Vagina (tissue), 2 donors: ENCODE measurements at regions not wholly inside any gene's neighbourhood (a gene's known extent, or its start where the extent isn't known, plus 50 kb on each side); places are given as distances from the start of the nearest gene placed in this dataset.
"Not testable (repeated sequence)": the region's sequence is repeated elsewhere in the genome, so short reads cannot be mapped to it uniquely, and the experiment has no call there.

Experiments
- DNase-seq, 2 donors: peaks; one replicate each; pipeline ENCODE4 v3.0.0-alpha.2; 2017; ENCODE audit errors: extremely low spot score in 2 of 2
- H3K27ac ChIP-seq: fragments of 200-600 bp; sonication (generic); one replicate; pipeline ENCODE4 v1.5.1; 2019
- H3K27me3 ChIP-seq: fragments of 200-600 bp; sonication (generic); one replicate; pipeline ENCODE4 v1.5.1; 2019
- H3K36me3 ChIP-seq, 2 donors: fragments of 200-600 bp; sonication (generic); one replicate each; pipeline ENCODE4 v1.5.1; 2017 to 2019
- H3K4me1 ChIP-seq: fragments of 200-600 bp; sonication (generic); one replicate; pipeline ENCODE4 v1.5.1; 2019
- H3K4me3 ChIP-seq, 2 donors: fragments of 200-600 bp; sonication (generic); 1 replicate in 1 of 2; 2 replicates in 1 of 2; pipeline ENCODE4 v1.5.1; 2016 to 2019
- H3K9me3 ChIP-seq: fragments of 200-600 bp; sonication (generic); one replicate; pipeline ENCODE4 v1.5.1; 2019
- CTCF ChIP-seq, 3 experiments: fragments of 450-650 bp in 2 of 3; fragments of 200-600 bp in 1 of 3; sonication (generic) in 1 of 3; IDR thresholded peaks; one replicate each; pipeline ENCODE4 v1.5.1; 2017 to 2019; ENCODE audit warnings: antibody characterized with exemption in 3 of 3, mild to moderate bottlenecking in 2 of 3, moderate library complexity in 2 of 3
- POLR2A ChIP-seq, 2 donors: fragments of 450-650 bp; IDR thresholded peaks; one replicate each; pipeline ENCODE4 v1.6.1; 2017; ENCODE audit warnings: antibody characterized with exemption in 2 of 2, mild to moderate bottlenecking in 2 of 2, moderate library complexity in 2 of 2
- POLR2AphosphoS5 ChIP-seq, 2 donors: sonication (generic); formaldehyde crosslinking; IDR thresholded peaks; one replicate each; pipeline ENCODE4 v1.9.0; 2017; ENCODE audit warnings: antibody characterized with exemption in 2 of 2, mild to moderate bottlenecking in 2 of 2, low read depth in 1 of 2; ENCODE audit not compliant: insufficient read depth in 1 of 2
- intact Hi-C: fragments of 100-400 bp; cut with DNase I; formaldehyde crosslinking; loops from one replicate; pipeline ENCODE4 v1.15.1; 2023

- no peaks in the 10 kb centered on the region for H3K27me3 ChIP-seq
- intact Hi-C loops = no loop called here
- no peak overlapping the region for H3K27ac ChIP-seq
- no peak overlapping the region for H3K4me3 ChIP-seq
- no peaks in the 10 kb centered on the region for H3K4me1 ChIP-seq
- no peak for DNase-seq
- no peaks in the 10 kb centered on the region for H3K36me3 ChIP-seq
- H3K9me3 ChIP-seq = no peaks in the 10 kb centered on the region
- TF ChIP-seq POLR2AphosphoS5 (IDR thresholded peaks at IDR 0.05; ENCODE audit: insufficient read depth in 1 of 2, low read depth in 1 of 2) (no peak), CTCF (IDR thresholded peaks at IDR 0.05) (no peak), POLR2A (IDR thresholded peaks at IDR 0.05) (no peak)
These were observed 505.3 kb downstream of the TTLL7 start for GRCh38 chr1:83493633-83494032.

- no peak for DNase-seq
- H3K4me1 ChIP-seq = no peaks in the 10 kb centered on the region
- no peaks in the 10 kb centered on the region for H3K36me3 ChIP-seq
- H3K9me3 ChIP-seq = no peaks in the 10 kb centered on the region
- no peak overlapping the region for H3K4me3 ChIP-seq
- TF ChIP-seq CTCF (IDR thresholded peaks at IDR 0.05) (no peak), POLR2A (IDR thresholded peaks at IDR 0.05) (no peak), POLR2AphosphoS5 (IDR thresholded peaks at IDR 0.05; ENCODE audit: insufficient read depth in 1 of 2, low read depth in 1 of 2) (no peak)
- intact Hi-C loops = no loop called here
- H3K27ac ChIP-seq = no peak overlapping the region
- H3K27me3 ChIP-seq = no peaks in the 10 kb centered on the region
These were observed 507.0 kb downstream of the TTLL7 start for GRCh38 chr1:83491930-83492329.

GRCh38 chr1:83490988-83491387, 507.9 kb downstream of the TTLL7 start:
- intact Hi-C loops = no loop called here
- no peaks in the 10 kb centered on the region for H3K27me3 ChIP-seq
- no peaks in the 10 kb centered on the region for H3K36me3 ChIP-seq
- no peak for DNase-seq
- TF ChIP-seq CTCF (IDR thresholded peaks at IDR 0.05) = no peak
- H3K27ac ChIP-seq = no peak overlapping the region
- H3K4me1 ChIP-seq = no peaks in the 10 kb centered on the region
- no peaks in the 10 kb centered on the region for H3K9me3 ChIP-seq
- no peak overlapping the region for H3K4me3 ChIP-seq

GRCh38 chr1:83488105-83488504, 510.8 kb downstream of the TTLL7 start:
- H3K9me3 ChIP-seq, DNase-seq, H3K27ac ChIP-seq, H3K36me3 ChIP-seq, H3K27me3 ChIP-seq, intact Hi-C loops, H3K4me1 ChIP-seq, H3K4me3 ChIP-seq: not testable (repeated sequence)

GRCh38 chr1:83487460-83487859, 511.5 kb downstream of the TTLL7 start:
- H3K27me3 ChIP-seq, DNase-seq, H3K27ac ChIP-seq, H3K9me3 ChIP-seq, H3K4me1 ChIP-seq, intact Hi-C loops, H3K4me3 ChIP-seq, H3K36me3 ChIP-seq: not testable (repeated sequence)

- H3K4me3 ChIP-seq, DNase-seq, H3K36me3 ChIP-seq, H3K27me3 ChIP-seq, intact Hi-C loops, H3K9me3 ChIP-seq, H3K4me1 ChIP-seq, H3K27ac ChIP-seq: not testable (repeated sequence)
These were observed 513.5 kb downstream of the TTLL7 start for GRCh38 chr1:83485314-83486019.

GRCh38 chr1:83481284-83481683, 517.6 kb downstream of the TTLL7 start:
- H3K4me3 ChIP-seq, intact Hi-C loops, H3K27me3 ChIP-seq, H3K36me3 ChIP-seq, H3K4me1 ChIP-seq, H3K9me3 ChIP-seq, H3K27ac ChIP-seq, DNase-seq: not testable (repeated sequence)

GRCh38 chr1:83479591-83480239, 519.2 kb downstream of the TTLL7 start:
- H3K4me1 ChIP-seq, H3K27me3 ChIP-seq, H3K36me3 ChIP-seq, H3K9me3 ChIP-seq, H3K27ac ChIP-seq, DNase-seq, intact Hi-C loops, H3K4me3 ChIP-seq: not testable (repeated sequence)

- not testable (repeated sequence) for H3K36me3 ChIP-seq
These were observed 520.8 kb downstream of the TTLL7 start for GRCh38 chr1:83478127-83478526.

GRCh38 chr1:83476518-83476917, 522.4 kb downstream of the TTLL7 start:
- H3K27me3 ChIP-seq, H3K4me3 ChIP-seq, DNase-seq, H3K9me3 ChIP-seq, H3K4me1 ChIP-seq, intact Hi-C loops, H3K27ac ChIP-seq, H3K36me3 ChIP-seq: not testable (repeated sequence)

More at GRCh38 chr1:83478127-83478526, 520.8 kb downstream of the TTLL7 start:
- H3K9me3 ChIP-seq, H3K4me3 ChIP-seq, intact Hi-C loops, H3K27me3 ChIP-seq, H3K4me1 ChIP-seq, H3K27ac ChIP-seq, DNase-seq: not testable (repeated sequence)
